ENCODE measurements at regions not wholly inside any gene's neighbourhood (a gene's known extent, or its start where the extent isn't known, plus 50 kb on each side); places are given as distances from the start of the nearest gene placed in this dataset.

DNA sequence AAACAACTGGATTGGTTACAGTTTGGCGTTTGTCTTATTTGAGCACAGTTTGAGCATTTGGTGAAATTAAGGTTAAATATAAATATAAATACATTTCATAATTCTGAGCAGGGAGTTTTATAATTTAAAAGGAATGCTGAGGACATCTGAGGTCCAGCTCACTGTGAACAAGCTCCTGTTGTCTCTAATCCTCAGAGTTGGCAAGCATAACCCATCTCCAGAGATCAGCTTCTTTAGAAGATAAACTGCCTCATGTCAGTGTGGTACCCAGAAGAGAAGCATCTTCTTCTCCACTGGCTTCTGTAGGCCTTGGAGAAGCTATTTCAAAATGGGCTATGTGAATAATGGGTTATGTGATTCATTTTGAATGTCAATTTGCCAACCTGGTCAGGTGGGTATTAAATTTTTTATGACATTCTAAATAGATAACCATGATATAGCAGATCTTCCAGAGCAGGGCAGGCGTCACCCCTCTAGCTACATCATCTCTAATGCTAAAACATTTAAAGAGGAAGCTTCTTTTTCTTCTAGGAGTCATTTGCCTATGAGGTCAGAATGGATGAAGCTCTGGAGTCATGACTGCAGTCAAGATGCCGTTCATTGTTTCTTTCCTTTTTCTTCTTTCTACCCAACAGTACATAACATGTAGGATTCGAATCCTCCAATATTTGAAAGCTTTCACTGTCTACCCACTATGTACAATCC, 324.0 kb downstream of the RNF144A start:
- Histone ChIP-seq H3K27ac (ENCODE audit: low read depth, low read length) (no peak overlapping the region), H3K9me3 (ENCODE audit: control insufficient read depth in 3 of 3, low read length in 3 of 3) (no peaks in the 10 kb centered on the region), H3K27me3 (ENCODE audit: control insufficient read depth in 3 of 3, insufficient read depth in 3 of 3, low read length in 3 of 3) (no peaks in the 10 kb centered on the region), H3K36me3 (ENCODE audit: control insufficient read depth in 3 of 3, insufficient read depth in 3 of 3, low read length in 3 of 3) (no peaks in the 10 kb centered on the region), H3K9ac (ENCODE audit: low read depth in 1 of 3, low read length in 3 of 3) (no peak overlapping the region), H3K4me1 (ENCODE audit: control insufficient read depth in 3 of 3, insufficient read depth in 3 of 3, low read length in 3 of 3) (no peaks in the 10 kb centered on the region), H3K4me3 (ENCODE audit: low read length in 3 of 3) (no peak overlapping the region)

DNA sequence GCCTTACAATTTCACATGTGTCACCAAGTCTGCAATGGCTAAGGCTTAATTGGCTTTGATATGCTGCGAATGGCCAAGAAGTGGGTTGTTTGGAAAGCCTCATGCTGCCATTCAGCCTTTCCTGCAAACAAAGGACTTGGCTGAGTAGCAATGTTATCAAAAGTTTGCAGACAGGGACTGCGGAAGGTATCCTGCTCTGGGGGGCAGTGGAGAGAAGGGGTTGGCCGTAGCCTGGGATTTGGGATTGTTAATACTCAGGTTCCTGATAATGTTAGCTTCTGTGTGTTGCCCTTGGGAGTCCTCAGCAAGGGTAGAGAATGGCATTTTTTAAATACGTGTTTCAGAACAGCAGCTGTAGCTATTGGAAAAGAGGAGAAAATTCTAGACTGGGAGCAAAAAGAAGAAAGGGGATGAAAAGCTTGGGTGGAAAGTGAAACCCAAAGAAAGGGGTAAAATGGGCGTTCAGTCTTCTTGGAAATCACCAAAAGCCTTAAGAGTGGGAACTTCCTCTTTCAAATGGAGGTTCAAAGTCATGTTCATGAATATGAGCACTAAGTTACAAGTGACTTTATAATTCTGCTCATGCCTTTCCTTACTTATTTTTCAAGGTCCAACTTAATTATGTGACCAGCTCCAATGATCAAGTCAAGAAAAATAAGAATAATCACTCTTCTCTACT, 325.1 kb downstream of the RNF144A start:
- Histone ChIP-seq H3K4me1 (ENCODE audit: control insufficient read depth in 3 of 3, insufficient read depth in 3 of 3, low read length in 3 of 3) (no peaks in the 10 kb centered on the region), H3K9me3 (ENCODE audit: control insufficient read depth in 3 of 3, low read length in 3 of 3) (no peaks in the 10 kb centered on the region), H3K9ac (ENCODE audit: low read depth in 1 of 3, low read length in 3 of 3) (no peak overlapping the region), H3K4me3 (ENCODE audit: low read length in 3 of 3) (no peak overlapping the region), H3K36me3 (ENCODE audit: control insufficient read depth in 3 of 3, insufficient read depth in 3 of 3, low read length in 3 of 3) (no peaks in the 10 kb centered on the region), H3K27ac (ENCODE audit: low read depth, low read length) (no peak overlapping the region), H3K27me3 (ENCODE audit: control insufficient read depth in 3 of 3, insufficient read depth in 3 of 3, low read length in 3 of 3) (no peaks in the 10 kb centered on the region)

DNA sequence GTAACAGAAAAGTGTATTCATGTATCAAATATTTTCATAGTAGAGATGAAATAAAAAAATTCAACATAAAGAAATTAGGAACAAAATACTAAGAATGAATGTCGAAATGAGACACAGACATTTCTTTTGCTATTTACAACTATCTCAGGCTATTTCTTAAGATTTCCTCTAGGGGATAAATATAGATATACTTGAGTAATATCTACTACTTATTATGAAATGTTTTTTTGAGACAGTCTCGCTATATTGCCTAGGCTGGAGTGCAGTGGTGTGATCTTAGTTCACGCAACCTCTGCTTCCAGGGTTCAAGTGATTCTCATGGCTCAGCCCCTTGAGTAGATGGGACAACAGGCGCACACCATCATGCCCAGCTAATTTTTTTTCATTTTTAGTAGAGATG, 326.1 kb downstream of the RNF144A start:
- no peak overlapping the region for H3K27ac ChIP-seq (ENCODE audit: low read depth, low read length)

DNA sequence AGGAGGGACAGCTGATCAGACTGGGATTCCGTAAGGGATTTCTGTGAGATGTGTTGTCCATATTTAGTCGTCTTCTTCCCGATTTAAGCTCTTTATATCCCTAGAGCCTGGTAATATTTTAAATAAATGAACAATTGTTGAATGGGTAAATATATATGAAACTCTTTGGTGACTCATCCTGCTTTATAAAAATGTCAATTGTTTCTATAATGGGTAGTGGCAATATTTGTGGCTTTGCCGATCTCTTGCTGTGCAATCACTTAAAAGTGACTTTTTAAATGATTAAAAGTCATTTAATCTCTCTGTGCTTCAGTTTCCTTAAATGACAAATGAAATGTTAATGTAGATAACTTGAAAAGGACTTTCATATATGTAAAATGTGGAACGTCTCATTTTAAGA, 339.2 kb downstream of the RNF144A start:
- Histone ChIP-seq H3K9ac (ENCODE audit: low read depth in 1 of 3, low read length in 3 of 3) (no peak overlapping the region), H3K4me3 (ENCODE audit: low read length in 3 of 3) (no peak overlapping the region), H3K36me3 (ENCODE audit: control insufficient read depth in 3 of 3, insufficient read depth in 3 of 3, low read length in 3 of 3) (no peaks in the 10 kb centered on the region), H3K27me3 (ENCODE audit: control insufficient read depth in 3 of 3, insufficient read depth in 3 of 3, low read length in 3 of 3) (no peaks in the 10 kb centered on the region), H3K27ac (ENCODE audit: low read depth, low read length) (no peak overlapping the region), H3K9me3 (ENCODE audit: control insufficient read depth in 3 of 3, low read length in 3 of 3) (no peaks in the 10 kb centered on the region), H3K4me1 (ENCODE audit: control insufficient read depth in 3 of 3, insufficient read depth in 3 of 3, low read length in 3 of 3) (no peaks in the 10 kb centered on the region)

More for the DNA sequence above, 326.1 kb downstream of the RNF144A start:
- Histone ChIP-seq H3K36me3 (ENCODE audit: control insufficient read depth in 3 of 3, insufficient read depth in 3 of 3, low read length in 3 of 3) (no peaks in the 10 kb centered on the region), H3K9me3 (ENCODE audit: control insufficient read depth in 3 of 3, low read length in 3 of 3) (no peaks in the 10 kb centered on the region), H3K27me3 (ENCODE audit: control insufficient read depth in 3 of 3, insufficient read depth in 3 of 3, low read length in 3 of 3) (no peaks in the 10 kb centered on the region), H3K4me1 (ENCODE audit: control insufficient read depth in 3 of 3, insufficient read depth in 3 of 3, low read length in 3 of 3) (no peaks in the 10 kb centered on the region), H3K9ac (ENCODE audit: low read depth in 1 of 3, low read length in 3 of 3) (no peak overlapping the region), H3K4me3 (ENCODE audit: low read length in 3 of 3) (no peak overlapping the region)

DNA sequence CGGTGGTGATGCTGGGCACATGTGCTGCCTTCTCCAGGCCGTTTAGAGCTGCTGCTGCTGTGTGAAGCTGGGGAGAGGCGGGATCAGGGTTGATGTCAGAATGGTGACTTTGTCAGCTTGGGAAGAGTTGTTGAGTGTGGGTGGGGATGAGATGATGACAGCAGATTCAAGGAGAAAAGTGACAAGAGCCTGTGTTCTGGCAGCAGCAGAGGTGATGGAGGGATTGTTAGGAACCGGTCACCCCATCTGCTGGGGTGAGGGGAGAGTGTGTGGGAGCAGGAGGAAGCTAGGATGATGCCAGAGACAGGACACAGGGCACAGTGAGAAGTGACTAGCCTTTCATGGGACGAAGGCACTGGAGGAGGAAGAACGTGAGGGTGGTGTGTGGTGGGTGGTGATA, 345.5 kb downstream of the RNF144A start:
- H3K9me3 ChIP-seq (ENCODE audit: control insufficient read depth in 3 of 3, low read length in 3 of 3): peaks cover 0 to 2% (median 0%) of the 10 kb centered on the region in 3 donors
- H3K9ac ChIP-seq (ENCODE audit: low read depth in 1 of 3, low read length in 3 of 3): no peak overlapping the region
- peaks cover 0 to 5% (median 4%) of the 10 kb centered on the region in 3 donors for H3K27me3 ChIP-seq (ENCODE audit: control insufficient read depth in 3 of 3, insufficient read depth in 3 of 3, low read length in 3 of 3)
- H3K4me3 ChIP-seq (ENCODE audit: low read length in 3 of 3): no peak overlapping the region
- no peak overlapping the region for H3K27ac ChIP-seq (ENCODE audit: low read depth, low read length)
- no peaks in the 10 kb centered on the region for H3K36me3 ChIP-seq (ENCODE audit: control insufficient read depth in 3 of 3, insufficient read depth in 3 of 3, low read length in 3 of 3)
- no peaks in the 10 kb centered on the region for H3K4me1 ChIP-seq (ENCODE audit: control insufficient read depth in 3 of 3, insufficient read depth in 3 of 3, low read length in 3 of 3)

DNA sequence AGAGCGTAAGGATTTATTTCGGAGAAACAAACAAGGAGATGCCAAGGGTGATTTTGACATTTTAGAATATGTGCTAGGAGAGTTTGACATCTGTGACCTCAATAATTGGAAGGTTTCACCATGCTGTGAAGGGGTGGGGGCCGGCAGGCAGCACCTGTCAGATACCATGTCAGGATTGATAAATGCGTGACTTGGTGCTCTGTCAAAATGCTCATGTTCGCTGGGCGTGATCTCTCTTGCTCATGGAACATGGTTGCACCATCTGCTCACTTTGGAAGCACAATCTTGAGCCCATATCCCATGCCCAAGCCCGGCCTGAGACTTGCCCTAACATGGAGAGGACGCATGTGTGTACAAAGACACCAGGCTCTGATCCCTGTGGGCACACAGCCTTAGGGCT, 347.6 kb downstream of the RNF144A start:
- Histone ChIP-seq H3K4me1 (ENCODE audit: control insufficient read depth in 3 of 3, insufficient read depth in 3 of 3, low read length in 3 of 3) (no peaks in the 10 kb centered on the region), H3K9ac (ENCODE audit: low read depth in 1 of 3, low read length in 3 of 3) (no peak overlapping the region), H3K36me3 (ENCODE audit: control insufficient read depth in 3 of 3, insufficient read depth in 3 of 3, low read length in 3 of 3) (no peaks in the 10 kb centered on the region), H3K4me3 (ENCODE audit: low read length in 3 of 3) (no peak overlapping the region), H3K27ac (ENCODE audit: low read depth, low read length) (no peak overlapping the region), H3K9me3 (ENCODE audit: control insufficient read depth in 3 of 3, low read length in 3 of 3) (peaks cover 0 to 2% (median 0%) of the 10 kb centered on the region in 3 donors), H3K27me3 (ENCODE audit: control insufficient read depth in 3 of 3, insufficient read depth in 3 of 3, low read length in 3 of 3) (peaks cover 4 to 9% (median 5%) of the 10 kb centered on the region in 3 donors)

DNA sequence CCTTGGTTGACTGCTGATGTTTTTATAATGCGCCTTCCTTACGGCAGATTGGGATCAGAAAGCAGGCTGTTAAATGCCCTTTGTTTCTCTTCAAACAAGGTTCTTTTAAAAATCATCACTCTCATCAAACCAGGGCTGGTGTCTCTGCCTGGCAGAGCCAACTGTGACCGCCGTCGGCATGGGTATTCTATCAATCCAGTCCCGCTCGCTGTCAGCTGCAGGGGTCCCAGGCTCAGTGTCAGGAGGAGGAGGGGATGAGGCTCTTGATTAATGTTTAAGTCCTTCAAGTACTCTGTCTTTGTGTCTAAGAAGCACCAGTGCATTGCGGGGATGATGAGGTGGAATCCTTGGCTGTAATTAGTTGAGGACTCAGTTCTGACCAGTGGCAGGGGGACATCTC, 348.1 kb downstream of the RNF144A start:
- Histone ChIP-seq H3K36me3 (ENCODE audit: control insufficient read depth in 3 of 3, insufficient read depth in 3 of 3, low read length in 3 of 3) (no peaks in the 10 kb centered on the region), H3K4me3 (ENCODE audit: low read length in 3 of 3) (no peak overlapping the region), H3K4me1 (ENCODE audit: control insufficient read depth in 3 of 3, insufficient read depth in 3 of 3, low read length in 3 of 3) (no peaks in the 10 kb centered on the region), H3K27me3 (ENCODE audit: control insufficient read depth in 3 of 3, insufficient read depth in 3 of 3, low read length in 3 of 3) (peaks cover 4 to 9% (median 5%) of the 10 kb centered on the region in 3 donors), H3K27ac (ENCODE audit: low read depth, low read length) (no peak overlapping the region), H3K9ac (ENCODE audit: low read depth in 1 of 3, low read length in 3 of 3) (no peak overlapping the region), H3K9me3 (ENCODE audit: control insufficient read depth in 3 of 3, low read length in 3 of 3) (peaks cover 0 to 2% (median 0%) of the 10 kb centered on the region in 3 donors)

DNA sequence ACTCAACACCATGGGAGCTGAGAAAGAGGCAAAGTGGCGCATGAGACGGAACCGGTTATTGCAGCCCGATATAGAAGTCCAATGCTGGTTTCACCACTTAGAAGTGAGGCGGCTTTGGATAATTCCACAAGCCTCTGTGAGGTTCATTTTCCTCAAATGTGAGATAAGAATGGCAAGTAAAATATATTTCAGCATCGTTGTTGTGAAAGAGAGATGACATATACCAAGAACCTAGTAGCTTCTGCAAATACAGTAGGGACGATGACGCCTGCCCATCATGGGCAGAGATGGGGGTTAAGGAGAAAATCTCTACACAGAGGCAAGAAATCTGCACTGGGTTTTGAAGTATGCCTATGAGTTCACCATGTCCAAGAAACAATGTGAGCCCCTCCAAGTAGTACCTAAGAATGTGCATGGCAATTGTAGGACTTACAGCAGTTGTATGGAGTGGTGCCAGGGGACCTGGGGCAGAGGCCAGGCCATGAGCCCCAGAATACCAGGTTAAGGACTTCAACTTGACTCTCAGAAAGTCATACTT, 352.0 kb downstream of the RNF144A start:
- H3K27ac ChIP-seq (ENCODE audit: low read depth, low read length): no peak overlapping the region
- H3K36me3 ChIP-seq (ENCODE audit: control insufficient read depth in 3 of 3, insufficient read depth in 3 of 3, low read length in 3 of 3): no peaks in the 10 kb centered on the region
- H3K4me3 ChIP-seq (ENCODE audit: low read length in 3 of 3): no peak overlapping the region
- no peaks in the 10 kb centered on the region for H3K4me1 ChIP-seq (ENCODE audit: control insufficient read depth in 3 of 3, insufficient read depth in 3 of 3, low read length in 3 of 3)
- H3K27me3 ChIP-seq (ENCODE audit: control insufficient read depth in 3 of 3, insufficient read depth in 3 of 3, low read length in 3 of 3): peaks cover 4 to 9% (median 5%) of the 10 kb centered on the region in 3 donors
- H3K9ac ChIP-seq (ENCODE audit: low read depth in 1 of 3, low read length in 3 of 3): no peak overlapping the region
- H3K9me3 ChIP-seq (ENCODE audit: control insufficient read depth in 3 of 3, low read length in 3 of 3): peaks cover 0 to 2% (median 0%) of the 10 kb centered on the region in 3 donors

DNA sequence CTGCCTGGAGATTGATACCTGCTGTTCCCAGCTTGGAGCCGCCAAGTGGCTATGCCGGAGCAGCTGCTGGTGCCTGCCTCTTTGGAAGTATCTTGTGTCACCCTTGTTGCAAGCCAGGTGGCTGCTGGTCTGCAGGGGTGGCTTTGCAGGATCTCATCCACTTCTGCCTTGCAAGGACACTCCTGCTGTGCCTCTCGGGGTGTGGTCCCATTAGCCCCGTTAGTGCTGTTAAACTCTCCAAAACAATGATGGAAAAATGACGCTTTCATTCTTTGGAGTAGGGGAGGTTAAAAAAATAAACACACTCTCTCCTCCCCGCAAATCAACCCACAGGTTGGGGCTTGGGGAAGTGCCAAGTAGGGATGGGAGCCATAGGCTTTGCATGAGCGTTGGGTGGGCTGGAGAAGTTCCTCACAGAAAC, 352.8 kb downstream of the RNF144A start:
- Histone ChIP-seq H3K27ac (ENCODE audit: low read depth, low read length) (no peak overlapping the region), H3K27me3 (ENCODE audit: control insufficient read depth in 3 of 3, insufficient read depth in 3 of 3, low read length in 3 of 3) (peaks cover 4 to 9% (median 5%) of the 10 kb centered on the region in 3 donors), H3K4me3 (ENCODE audit: low read length in 3 of 3) (no peak overlapping the region), H3K9ac (ENCODE audit: low read depth in 1 of 3, low read length in 3 of 3) (no peak overlapping the region), H3K4me1 (ENCODE audit: control insufficient read depth in 3 of 3, insufficient read depth in 3 of 3, low read length in 3 of 3) (no peaks in the 10 kb centered on the region), H3K36me3 (ENCODE audit: control insufficient read depth in 3 of 3, insufficient read depth in 3 of 3, low read length in 3 of 3) (no peaks in the 10 kb centered on the region), H3K9me3 (ENCODE audit: control insufficient read depth in 3 of 3, low read length in 3 of 3) (peaks cover 0 to 2% (median 0%) of the 10 kb centered on the region in 3 donors)

DNA sequence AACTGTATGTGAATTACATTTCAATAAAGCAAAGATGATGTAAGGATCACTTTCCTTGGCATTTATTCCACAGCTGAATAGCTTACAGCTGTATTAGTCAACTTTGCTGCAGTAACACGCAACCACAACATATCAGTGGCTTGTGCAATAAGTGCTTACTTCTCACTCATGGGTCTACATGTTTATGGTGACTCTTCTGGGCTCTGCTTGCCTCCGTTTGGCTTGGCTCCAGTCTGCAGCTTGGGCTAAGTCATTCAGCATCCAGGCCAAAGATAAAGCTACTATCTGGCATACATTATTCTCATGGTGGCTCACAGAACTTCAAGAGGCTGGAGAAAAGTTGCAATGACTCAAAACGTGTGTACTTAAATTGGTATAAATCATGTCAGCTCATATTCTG, 355.0 kb downstream of the RNF144A start:
- no peaks in the 10 kb centered on the region for H3K36me3 ChIP-seq (ENCODE audit: control insufficient read depth in 3 of 3, insufficient read depth in 3 of 3, low read length in 3 of 3)
- no peak overlapping the region for H3K27ac ChIP-seq (ENCODE audit: low read depth, low read length)
- no peaks in the 10 kb centered on the region for H3K4me1 ChIP-seq (ENCODE audit: control insufficient read depth in 3 of 3, insufficient read depth in 3 of 3, low read length in 3 of 3)
- no peak overlapping the region for H3K4me3 ChIP-seq (ENCODE audit: low read length in 3 of 3)
- H3K9ac ChIP-seq (ENCODE audit: low read depth in 1 of 3, low read length in 3 of 3): no peak overlapping the region
- no peaks in the 10 kb centered on the region for H3K9me3 ChIP-seq (ENCODE audit: control insufficient read depth in 3 of 3, low read length in 3 of 3)
- H3K27me3 ChIP-seq (ENCODE audit: control insufficient read depth in 3 of 3, insufficient read depth in 3 of 3, low read length in 3 of 3): peaks cover 2 to 5% (median 4%) of the 10 kb centered on the region in 3 donors
